HepG2 (cell line): ENCODE measurements at regions not wholly inside any gene's neighbourhood (a gene's known extent, or its start where the extent isn't known, plus 50 kb on each side); places are given as distances from the start of the nearest gene placed in this dataset.

ENCODE experiments used
- ATM ChIP-seq: fragments of 450-650 bp; IDR thresholded peaks from 2 replicates; pipeline ENCODE4 v1.7.1; 2017; ENCODE audit warnings: mild to moderate bottlenecking, borderline replicate concordance
- CBFB ChIP-seq: sonication (generic); formaldehyde crosslinking; IDR thresholded peaks from 2 replicates; pipeline ENCODE4 v1.4.0; 2020; ENCODE audit warnings: missing genetic modification reagents
- GABPA ChIP-seq, 2 experiments: IDR thresholded peaks; 2 replicates each; pipeline ENCODE4 v1.6.1; 2011 to 2016; ENCODE audit warnings: low read depth in 2 of 2, low read length in 1 of 2, missing biosample characterization in 1 of 2, missing genetic modification characterization in 1 of 2
- NFE2 ChIP-seq: sonication (generic); formaldehyde crosslinking; IDR thresholded peaks from 2 replicates; pipeline ENCODE4 v1.4.0; 2020; ENCODE audit warnings: missing genetic modification reagents
- POLR2A ChIP-seq, 2 experiments: IDR thresholded peaks; 2 replicates each; pipeline ENCODE4 v1.6.1; 2011; ENCODE audit warnings: low read depth in 2 of 2, low read length in 2 of 2, mild to moderate bottlenecking in 1 of 2, moderate library complexity in 1 of 2; ENCODE audit not compliant: insufficient read depth in 1 of 2
- RNF2 ChIP-seq: fragments of 450-650 bp; conservative IDR thresholded peaks from 2 replicates; pipeline ENCODE4 v1.6.1; 2016; ENCODE audit warnings: low read depth
- SRSF9 ChIP-seq: fragments of 200-400 bp; formaldehyde crosslinking; IDR thresholded peaks from 2 replicates; pipeline ENCODE4 v1.6.1; 2018; ENCODE audit warnings: borderline replicate concordance, mild to moderate bottlenecking, low read depth, low read length; ENCODE audit not compliant: insufficient read depth, poor library complexity, severe bottlenecking
- TEAD2 ChIP-seq: sonication (generic); formaldehyde crosslinking; IDR thresholded peaks from 2 replicates; pipeline ENCODE4 v1.9.0; 2021; ENCODE audit warnings: missing genetic modification reagents
- TP53 ChIP-seq: sonication (generic); formaldehyde crosslinking; conservative IDR thresholded peaks from 2 replicates; pipeline ENCODE4 v1.4.0; 2020; ENCODE audit warnings: missing genetic modification reagents
- ZIK1 ChIP-seq: sonication (generic); formaldehyde crosslinking; IDR thresholded peaks from 2 replicates; pipeline ENCODE4 v1.5.0; 2020; ENCODE audit warnings: mild to moderate bottlenecking, low read depth, missing genetic modification reagents, borderline replicate concordance
- ZNF296 ChIP-seq: sonication (generic); formaldehyde crosslinking; conservative IDR thresholded peaks from 2 replicates; pipeline ENCODE4 v1.5.0; 2020; ENCODE audit warnings: mild to moderate bottlenecking, missing genetic modification reagents
- ZNF510 ChIP-seq: sonication (generic); formaldehyde crosslinking; IDR thresholded peaks from 2 replicates; pipeline ENCODE4 v1.4.0; 2020; ENCODE audit warnings: low read depth, mild to moderate bottlenecking, missing genetic modification reagents
- ZNF777 ChIP-seq: sonication (generic); formaldehyde crosslinking; IDR thresholded peaks from 2 replicates; pipeline ENCODE4 v1.4.0; 2020; ENCODE audit warnings: missing genetic modification reagents
- ZNF782 ChIP-seq: sonication (generic); formaldehyde crosslinking; IDR thresholded peaks from 2 replicates; pipeline ENCODE4 v1.4.0; 2020; ENCODE audit warnings: missing genetic modification reagents, mild to moderate bottlenecking, borderline replicate concordance
- ZSCAN31 ChIP-seq: sonication (generic); formaldehyde crosslinking; IDR thresholded peaks from 2 replicates; pipeline ENCODE4 v1.5.0; 2020; ENCODE audit warnings: low read depth, mild to moderate bottlenecking, missing genetic modification reagents
- TF ChIP-seq, protein P1 (sequence below): sonication (generic); formaldehyde crosslinking; IDR thresholded peaks from 2 replicates; pipeline ENCODE4 v1.9.0; 2021; ENCODE audit warnings: mild to moderate bottlenecking, missing genetic modification reagents
- TF ChIP-seq, protein P2 (sequence below): sonication (generic); formaldehyde crosslinking; IDR thresholded peaks from 2 replicates; pipeline ENCODE4 v1.4.0; 2020; ENCODE audit warnings: missing genetic modification reagents

DNA sequence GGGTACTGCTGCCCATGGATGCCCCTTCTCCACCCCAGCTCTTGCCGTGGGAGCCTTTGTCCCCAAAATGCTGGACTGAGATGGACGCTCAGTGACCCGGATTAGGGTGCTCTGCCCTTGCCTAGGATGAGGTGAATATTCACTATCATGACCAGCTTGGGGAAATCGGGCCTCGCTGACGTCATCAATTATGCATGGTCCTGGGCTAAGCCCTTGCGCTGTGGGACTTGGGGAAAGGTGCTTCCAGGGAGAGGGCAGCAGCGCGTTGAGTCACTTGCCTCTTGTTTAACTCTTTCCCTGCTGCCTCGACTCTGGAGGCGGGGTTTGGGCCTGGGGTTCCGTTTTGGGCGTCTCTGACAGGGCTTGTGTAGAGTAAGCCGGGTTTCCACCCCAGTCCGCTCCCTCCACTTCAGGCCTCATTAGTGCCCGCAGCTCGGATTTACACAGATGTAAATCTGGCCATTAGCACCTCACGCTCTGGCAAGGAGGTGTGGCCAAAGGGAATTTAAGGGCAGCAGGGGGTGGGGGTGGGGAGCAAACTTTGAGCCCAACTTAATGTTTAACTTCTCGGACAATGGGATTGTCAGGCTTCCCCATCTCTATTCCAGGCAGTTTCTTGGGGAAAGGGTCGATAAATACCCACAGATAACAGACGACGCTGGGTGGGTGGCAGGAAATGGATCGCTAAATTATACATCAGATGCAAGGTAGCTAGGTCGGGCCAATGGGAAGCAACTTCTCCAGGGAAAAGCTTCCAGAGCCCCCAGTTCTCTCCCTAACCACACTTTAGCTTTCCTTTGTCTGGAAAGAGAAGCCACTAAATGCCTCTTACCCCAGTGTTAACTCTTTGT is 51.3 kb upstream of the TCF7L2 start (continued):
- TF ChIP-seq TEAD2: no peak; the same call in 1 of the 2 replicates
- TF ChIP-seq POLR2A (IDR thresholded peaks at IDR 0.05; ENCODE audit: insufficient read depth in 1 of 2, low read depth in 2 of 2, low read length in 2 of 2): peak; percentile 54 to 56; a peak in 3 of 4 replicates
- TF ChIP-seq SRSF9: no peak
- TF ChIP-seq ZSCAN31 (CRISPR knock-in tag): no peak; the same call in 1 of the 2 replicates
- no peak for TF ChIP-seq ZNF510 (CRISPR knock-in tag)
- TF ChIP-seq RNF2: no peak
- TF ChIP-seq ZNF296 (CRISPR knock-in tag): no peak
- no peak for TF ChIP-seq CBFB (CRISPR knock-in tag)
- TF ChIP-seq, protein P1, sequence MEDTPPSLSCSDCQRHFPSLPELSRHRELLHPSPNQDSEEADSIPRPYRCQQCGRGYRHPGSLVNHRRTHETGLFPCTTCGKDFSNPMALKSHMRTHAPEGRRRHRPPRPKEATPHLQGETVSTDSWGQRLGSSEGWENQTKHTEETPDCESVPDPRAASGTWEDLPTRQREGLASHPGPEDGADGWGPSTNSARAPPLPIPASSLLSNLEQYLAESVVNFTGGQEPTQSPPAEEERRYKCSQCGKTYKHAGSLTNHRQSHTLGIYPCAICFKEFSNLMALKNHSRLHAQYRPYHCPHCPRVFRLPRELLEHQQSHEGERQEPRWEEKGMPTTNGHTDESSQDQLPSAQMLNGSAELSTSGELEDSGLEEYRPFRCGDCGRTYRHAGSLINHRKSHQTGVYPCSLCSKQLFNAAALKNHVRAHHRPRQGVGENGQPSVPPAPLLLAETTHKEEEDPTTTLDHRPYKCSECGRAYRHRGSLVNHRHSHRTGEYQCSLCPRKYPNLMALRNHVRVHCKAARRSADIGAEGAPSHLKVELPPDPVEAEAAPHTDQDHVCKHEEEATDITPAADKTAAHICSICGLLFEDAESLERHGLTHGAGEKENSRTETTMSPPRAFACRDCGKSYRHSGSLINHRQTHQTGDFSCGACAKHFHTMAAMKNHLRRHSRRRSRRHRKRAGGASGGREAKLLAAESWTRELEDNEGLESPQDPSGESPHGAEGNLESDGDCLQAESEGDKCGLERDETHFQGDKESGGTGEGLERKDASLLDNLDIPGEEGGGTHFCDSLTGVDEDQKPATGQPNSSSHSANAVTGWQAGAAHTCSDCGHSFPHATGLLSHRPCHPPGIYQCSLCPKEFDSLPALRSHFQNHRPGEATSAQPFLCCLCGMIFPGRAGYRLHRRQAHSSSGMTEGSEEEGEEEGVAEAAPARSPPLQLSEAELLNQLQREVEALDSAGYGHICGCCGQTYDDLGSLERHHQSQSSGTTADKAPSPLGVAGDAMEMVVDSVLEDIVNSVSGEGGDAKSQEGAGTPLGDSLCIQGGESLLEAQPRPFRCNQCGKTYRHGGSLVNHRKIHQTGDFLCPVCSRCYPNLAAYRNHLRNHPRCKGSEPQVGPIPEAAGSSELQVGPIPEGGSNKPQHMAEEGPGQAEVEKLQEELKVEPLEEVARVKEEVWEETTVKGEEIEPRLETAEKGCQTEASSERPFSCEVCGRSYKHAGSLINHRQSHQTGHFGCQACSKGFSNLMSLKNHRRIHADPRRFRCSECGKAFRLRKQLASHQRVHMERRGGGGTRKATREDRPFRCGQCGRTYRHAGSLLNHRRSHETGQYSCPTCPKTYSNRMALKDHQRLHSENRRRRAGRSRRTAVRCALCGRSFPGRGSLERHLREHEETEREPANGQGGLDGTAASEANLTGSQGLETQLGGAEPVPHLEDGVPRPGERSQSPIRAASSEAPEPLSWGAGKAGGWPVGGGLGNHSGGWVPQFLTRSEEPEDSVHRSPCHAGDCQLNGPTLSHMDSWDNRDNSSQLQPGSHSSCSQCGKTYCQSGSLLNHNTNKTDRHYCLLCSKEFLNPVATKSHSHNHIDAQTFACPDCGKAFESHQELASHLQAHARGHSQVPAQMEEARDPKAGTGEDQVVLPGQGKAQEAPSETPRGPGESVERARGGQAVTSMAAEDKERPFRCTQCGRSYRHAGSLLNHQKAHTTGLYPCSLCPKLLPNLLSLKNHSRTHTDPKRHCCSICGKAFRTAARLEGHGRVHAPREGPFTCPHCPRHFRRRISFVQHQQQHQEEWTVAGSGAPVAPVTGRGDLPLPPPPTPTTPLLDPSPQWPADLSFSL: peak; percentile 42; the same call in 1 of the 2 replicates
- no peak for TF ChIP-seq GABPA (IDR thresholded peaks at IDR 0.05; ENCODE audit: low read depth, low read length)
- no peak for TF ChIP-seq GABPA (CRISPR knock-in tag; IDR thresholded peaks at IDR 0.05; ENCODE audit: low read depth)
- no peak for TF ChIP-seq TP53 (CRISPR knock-in tag)
- 0 out of 2 replicates have a peak, but pooled peaks have one; percentile 25 for TF ChIP-seq ZIK1 (CRISPR knock-in tag)
- TF ChIP-seq, protein P2, sequence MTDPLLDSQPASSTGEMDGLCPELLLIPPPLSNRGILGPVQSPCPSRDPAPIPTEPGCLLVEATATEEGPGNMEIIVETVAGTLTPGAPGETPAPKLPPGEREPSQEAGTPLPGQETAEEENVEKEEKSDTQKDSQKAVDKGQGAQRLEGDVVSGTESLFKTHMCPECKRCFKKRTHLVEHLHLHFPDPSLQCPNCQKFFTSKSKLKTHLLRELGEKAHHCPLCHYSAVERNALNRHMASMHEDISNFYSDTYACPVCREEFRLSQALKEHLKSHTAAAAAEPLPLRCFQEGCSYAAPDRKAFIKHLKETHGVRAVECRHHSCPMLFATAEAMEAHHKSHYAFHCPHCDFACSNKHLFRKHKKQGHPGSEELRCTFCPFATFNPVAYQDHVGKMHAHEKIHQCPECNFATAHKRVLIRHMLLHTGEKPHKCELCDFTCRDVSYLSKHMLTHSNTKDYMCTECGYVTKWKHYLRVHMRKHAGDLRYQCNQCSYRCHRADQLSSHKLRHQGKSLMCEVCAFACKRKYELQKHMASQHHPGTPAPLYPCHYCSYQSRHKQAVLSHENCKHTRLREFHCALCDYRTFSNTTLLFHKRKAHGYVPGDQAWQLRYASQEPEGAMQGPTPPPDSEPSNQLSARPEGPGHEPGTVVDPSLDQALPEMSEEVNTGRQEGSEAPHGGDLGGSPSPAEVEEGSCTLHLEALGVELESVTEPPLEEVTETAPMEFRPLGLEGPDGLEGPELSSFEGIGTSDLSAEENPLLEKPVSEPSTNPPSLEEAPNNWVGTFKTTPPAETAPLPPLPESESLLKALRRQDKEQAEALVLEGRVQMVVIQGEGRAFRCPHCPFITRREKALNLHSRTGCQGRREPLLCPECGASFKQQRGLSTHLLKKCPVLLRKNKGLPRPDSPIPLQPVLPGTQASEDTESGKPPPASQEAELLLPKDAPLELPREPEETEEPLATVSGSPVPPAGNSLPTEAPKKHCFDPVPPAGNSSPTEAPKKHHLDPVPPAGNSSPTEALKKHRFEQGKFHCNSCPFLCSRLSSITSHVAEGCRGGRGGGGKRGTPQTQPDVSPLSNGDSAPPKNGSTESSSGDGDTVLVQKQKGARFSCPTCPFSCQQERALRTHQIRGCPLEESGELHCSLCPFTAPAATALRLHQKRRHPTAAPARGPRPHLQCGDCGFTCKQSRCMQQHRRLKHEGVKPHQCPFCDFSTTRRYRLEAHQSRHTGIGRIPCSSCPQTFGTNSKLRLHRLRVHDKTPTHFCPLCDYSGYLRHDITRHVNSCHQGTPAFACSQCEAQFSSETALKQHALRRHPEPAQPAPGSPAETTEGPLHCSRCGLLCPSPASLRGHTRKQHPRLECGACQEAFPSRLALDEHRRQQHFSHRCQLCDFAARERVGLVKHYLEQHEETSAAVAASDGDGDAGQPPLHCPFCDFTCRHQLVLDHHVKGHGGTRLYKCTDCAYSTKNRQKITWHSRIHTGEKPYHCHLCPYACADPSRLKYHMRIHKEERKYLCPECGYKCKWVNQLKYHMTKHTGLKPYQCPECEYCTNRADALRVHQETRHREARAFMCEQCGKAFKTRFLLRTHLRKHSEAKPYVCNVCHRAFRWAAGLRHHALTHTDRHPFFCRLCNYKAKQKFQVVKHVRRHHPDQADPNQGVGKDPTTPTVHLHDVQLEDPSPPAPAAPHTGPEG (CRISPR knock-in tag): peak; percentile 40; the same call in 1 of the 2 replicates
- no peak for TF ChIP-seq ZNF777 (CRISPR knock-in tag)
- peak; percentile 33; the same call in 1 of the 2 replicates for TF ChIP-seq ZNF782 (CRISPR knock-in tag)
- no peak for TF ChIP-seq NFE2 (CRISPR knock-in tag)
- no peak for TF ChIP-seq ATM
